HCT116 (cell line): ENCODE measurements at regions not wholly inside any gene's neighbourhood (a gene's known extent, or its start where the extent isn't known, plus 50 kb on each side); places are given as distances from the start of the nearest gene placed in this dataset.

Experiments
- ATAC-seq: fragments of 200-7000 bp; cut with Tn5 transposase; 2 replicates; pipeline ENCODE4 v1.9.1; 2020; ENCODE audit warnings: mild to moderate bottlenecking, moderate library complexity
- BruUV-seq: library from RNA; stranded (reverse); fragments of 400-500 nt; replicated peaks from 2 replicates; lab custom pipeline; 2021; lab: Mats Ljungman, UMichigan
- CTCF ChIA-PET: fragments of 300-600 bp; sonication (Branson Sonifier 250); formaldehyde crosslinking; loops from one replicate; lab custom pipeline; 2021; ENCODE audit warnings: antibody characterized with exemption; lab: Charles Lee
- POLR2A ChIA-PET: fragments of 300-600, 350-600 bp; sonication (Branson Sonifier 250); formaldehyde crosslinking; loops from one replicate; lab custom pipeline; 2021; ENCODE audit warnings: antibody characterized with exemption; lab: Charles Lee
- RAD21 ChIA-PET, 2 experiments: fragments of 300-600 bp; sonication (Branson Sonifier 250); formaldehyde crosslinking; loops; one replicate each; lab custom pipeline; 2023; ENCODE audit warnings: low total read pairs in 2 of 2; ENCODE audit not compliant: uncharacterized antibody in 2 of 2, unreplicated experiment in 2 of 2, low non-redundant PET in 1 of 2; lab: Charles Lee
- DNase-seq: peaks from one replicate; pipeline ENCODE4 v3.0.0-alpha.2; 2010; ENCODE audit warnings: low read depth, low spot score
- H2AFZ ChIP-seq: fragments of 200-600 bp; shearing (Covaris generic), sonication (generic); 2 replicates; pipeline ENCODE4 v1.6.1; 2017; ENCODE audit warnings: low read depth, mixed run types, mixed read lengths, antibody characterized with exemption, low read length; ENCODE audit not compliant: poor library complexity, severe bottlenecking
- H3K27ac ChIP-seq: 2 replicates; pipeline ENCODE4 v1.5.1; 2012; ENCODE audit warnings: low read depth, low read length
- H3K27me3 ChIP-seq: fragments of 200-600 bp; sonication (generic); 2 replicates; pipeline ENCODE4 v1.6.1; 2016; ENCODE audit warnings: mixed run types, low read length, mixed read lengths; ENCODE audit not compliant: insufficient read depth
- H3K36me3 ChIP-seq, 2 experiments: fragments of 200-500 bp in 1 of 2; fragments of 200-600 bp in 1 of 2; sonication (Bioruptor generic) in 1 of 2; sonication (generic) in 1 of 2; 2 replicates each; pipeline versions ENCODE4 v1.5.1 to v1.6.1; 2014 to 2016; ENCODE audit warnings: low read length in 2 of 2, inconsistent platforms in 1 of 2, mixed read lengths in 1 of 2, mixed run types in 1 of 2; ENCODE audit not compliant: insufficient read depth in 2 of 2, control insufficient read depth in 1 of 2
- H3K4me1 ChIP-seq, 2 experiments: fragments of 200-600 bp in 1 of 2; sonication (generic) in 1 of 2; 2 replicates each; pipeline versions ENCODE4 v1.5.1 to v1.6.1; 2012 to 2017; ENCODE audit warnings: low read length in 2 of 2, inconsistent platforms in 1 of 2, mild to moderate bottlenecking in 1 of 2, mixed read lengths in 1 of 2, mixed run types in 1 of 2, moderate library complexity in 1 of 2; ENCODE audit not compliant: insufficient read depth in 2 of 2, control insufficient read depth in 1 of 2
- H3K4me2 ChIP-seq: fragments of 200-600 bp; sonication (generic); 2 replicates; pipeline ENCODE4 v1.6.1; 2017; ENCODE audit warnings: mixed run types, low read length, mixed read lengths
- H3K4me3 ChIP-seq, 2 experiments: fragments of 200-600 bp in 1 of 2; sonication (generic) in 1 of 2; replicated peaks in 1 of 2; 2 replicates each; pipeline ENCODE4 v1.5.1; 2011 to 2016; ENCODE audit warnings: low read length in 2 of 2, control low read depth in 1 of 2, low read depth in 1 of 2, mild to moderate bottlenecking in 1 of 2, mixed read lengths in 1 of 2, mixed run types in 1 of 2
- H3K79me2 ChIP-seq: fragments of 200-600 bp; sonication (generic); 2 replicates; pipeline ENCODE4 v1.6.1; 2017; ENCODE audit warnings: mild to moderate bottlenecking, mixed run types, low read length, moderate library complexity, mixed read lengths; ENCODE audit not compliant: insufficient read depth
- H3K9ac ChIP-seq: fragments of 200-600 bp; sonication (generic); 2 replicates; pipeline ENCODE4 v1.6.1; 2016; ENCODE audit warnings: low read length, mixed read lengths
- H3K9me2 ChIP-seq: fragments of 200-600 bp; sonication (generic), shearing (Covaris generic); 2 replicates; pipeline ENCODE4 v1.6.1; 2017; ENCODE audit warnings: mixed run types, mild to moderate bottlenecking, moderate library complexity; ENCODE audit not compliant: insufficient read depth
- H3K9me3 ChIP-seq, 2 experiments: fragments of 200-500 bp in 1 of 2; fragments of 200-600 bp in 1 of 2; sonication (Bioruptor generic) in 1 of 2; sonication (generic) in 1 of 2; 2 replicates each; pipeline ENCODE4 v1.6.1; 2014 to 2017; ENCODE audit warnings: low read length in 2 of 2, mixed read lengths in 2 of 2, inconsistent platforms in 1 of 2, low read depth in 1 of 2, mild to moderate bottlenecking in 1 of 2, mixed run types in 1 of 2, moderate library complexity in 1 of 2; ENCODE audit not compliant: control insufficient read depth in 1 of 2, insufficient read depth in 1 of 2
- H4K20me1 ChIP-seq: fragments of 200-600 bp; sonication (generic), shearing (Covaris generic); 2 replicates; pipeline ENCODE4 v1.6.1; 2017; ENCODE audit warnings: mixed run types, mild to moderate bottlenecking, moderate library complexity; ENCODE audit not compliant: insufficient read depth
- CBX3 ChIP-seq: IDR thresholded peaks from 2 replicates; pipeline ENCODE4 v1.6.1; 2012; ENCODE audit warnings: low read depth
- CEBPB ChIP-seq: IDR thresholded peaks from 2 replicates; pipeline ENCODE4 v1.6.1; 2012; ENCODE audit warnings: low read depth
- EGR1 ChIP-seq: IDR thresholded peaks from 2 replicates; pipeline ENCODE4 v1.6.1; 2012; ENCODE audit warnings: low read depth
- ELF1 ChIP-seq: IDR thresholded peaks from 2 replicates; pipeline ENCODE4 v1.6.1; 2012; ENCODE audit warnings: low read depth, borderline replicate concordance
- EZH2 ChIP-seq: fragments of 200-600 bp; sonication (generic); IDR thresholded peaks from 2 replicates; pipeline ENCODE4 v1.6.1; 2017; ENCODE audit warnings: antibody characterized with exemption, mixed run types
- FOSL1 ChIP-seq: IDR thresholded peaks from 2 replicates; pipeline ENCODE4 v1.6.1; 2012; ENCODE audit warnings: low read depth
- POLR2A ChIP-seq: IDR thresholded peaks from 2 replicates; pipeline ENCODE4 v1.7.0; 2011; ENCODE audit warnings: borderline replicate concordance; ENCODE audit not compliant: insufficient read depth, insufficient read length; ENCODE audit errors: extremely low read depth
- POLR2AphosphoS5 ChIP-seq: IDR thresholded peaks from 2 replicates; pipeline ENCODE4 v1.6.1; 2011; ENCODE audit warnings: mild to moderate bottlenecking, low read depth, low read length, moderate library complexity
- RAD21 ChIP-seq: IDR thresholded peaks from 2 replicates; pipeline ENCODE4 v1.6.1; 2012; ENCODE audit warnings: low read depth, mild to moderate bottlenecking
- REST ChIP-seq: IDR thresholded peaks from 2 replicates; pipeline ENCODE4 v1.6.1; 2012; ENCODE audit warnings: low read depth
- SIN3A ChIP-seq: IDR thresholded peaks from 2 replicates; pipeline ENCODE4 v1.6.1; 2012; ENCODE audit warnings: low read depth
- SRF ChIP-seq: IDR thresholded peaks from 2 replicates; pipeline ENCODE4 v1.6.1; 2012; ENCODE audit warnings: low read depth
- TCF7L2 ChIP-seq: IDR thresholded peaks from 2 replicates; pipeline ENCODE4 v1.7.0; 2011; ENCODE audit warnings: borderline replicate concordance, inconsistent platforms; ENCODE audit not compliant: insufficient read depth, insufficient read length; ENCODE audit errors: extremely low read depth
- ZFX ChIP-seq: fragments of 450-650 bp; IDR thresholded peaks from 2 replicates; pipeline ENCODE4 v1.6.1; 2017
- ZNF274 ChIP-seq: fragments of 200-500 bp; sonication (Bioruptor generic); IDR thresholded peaks from 2 replicates; pipeline ENCODE4 v1.6.1; 2014; ENCODE audit warnings: mild to moderate bottlenecking, low read depth, low read length, inconsistent platforms
- intact Hi-C: fragments of 100-400 bp; cut with micrococcal nuclease; formaldehyde crosslinking; loops from 2 replicates; pipeline ENCODE4 v1.10.0; 2022
- TF ChIP-seq, protein P1 (sequence below): IDR thresholded peaks from 2 replicates; pipeline ENCODE4 v1.6.1; 2012
- TF ChIP-seq, protein P2 (sequence below): IDR thresholded peaks from 2 replicates; pipeline ENCODE4 v1.6.1; 2012
- TF ChIP-seq, protein P3 (sequence below): IDR thresholded peaks from 2 replicates; pipeline ENCODE4 v1.6.1; 2011; ENCODE audit warnings: mild to moderate bottlenecking, low read length, moderate library complexity; ENCODE audit not compliant: insufficient replicate concordance; ENCODE audit errors: extremely low read depth

GRCh38 chr16:85213926-85214675 is 101.8 kb upstream of the CIBAR2 start:
- no peaks in the 10 kb centered on the region for H3K9me3 ChIP-seq
- H3K27ac ChIP-seq = no peak overlapping the region
- no TSS peak for BruUV-seq
- ChIA-PET CTCF (no interaction called here), POLR2A (no interaction called here), RAD21 (no interaction called here)
- no peaks in the 10 kb centered on the region for H3K27me3 ChIP-seq
- no peaks in the 10 kb centered on the region for H3K36me3 ChIP-seq
- DNase-seq = no peak
- intact Hi-C loops = no loop called here
- H2AFZ ChIP-seq = no peak overlapping the region
- H3K9me2 ChIP-seq = no peaks in the 10 kb centered on the region
- TF ChIP-seq EZH2 = no peak
- TF ChIP-seq TCF7L2 = no peak
- TF ChIP-seq, protein P1, sequence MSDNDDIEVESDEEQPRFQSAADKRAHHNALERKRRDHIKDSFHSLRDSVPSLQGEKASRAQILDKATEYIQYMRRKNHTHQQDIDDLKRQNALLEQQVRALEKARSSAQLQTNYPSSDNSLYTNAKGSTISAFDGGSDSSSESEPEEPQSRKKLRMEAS = no peak
- TF ChIP-seq SRF = no peak
- no peak for TF ChIP-seq CEBPB
- no peak for TF ChIP-seq RAD21
- TF ChIP-seq FOSL1 = no peak
- TF ChIP-seq, protein P2, sequence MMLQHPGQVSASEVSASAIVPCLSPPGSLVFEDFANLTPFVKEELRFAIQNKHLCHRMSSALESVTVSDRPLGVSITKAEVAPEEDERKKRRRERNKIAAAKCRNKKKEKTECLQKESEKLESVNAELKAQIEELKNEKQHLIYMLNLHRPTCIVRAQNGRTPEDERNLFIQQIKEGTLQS = no peak
- TF ChIP-seq SIN3A = no peak
- no peak for TF ChIP-seq EGR1
- TF ChIP-seq CBX3 = no peak
- no peak for TF ChIP-seq ELF1
- no peak for TF ChIP-seq POLR2A
- no peak for TF ChIP-seq ZNF274
- TF ChIP-seq ZFX = no peak
- no peak for TF ChIP-seq POLR2AphosphoS5
- TF ChIP-seq, protein P3, sequence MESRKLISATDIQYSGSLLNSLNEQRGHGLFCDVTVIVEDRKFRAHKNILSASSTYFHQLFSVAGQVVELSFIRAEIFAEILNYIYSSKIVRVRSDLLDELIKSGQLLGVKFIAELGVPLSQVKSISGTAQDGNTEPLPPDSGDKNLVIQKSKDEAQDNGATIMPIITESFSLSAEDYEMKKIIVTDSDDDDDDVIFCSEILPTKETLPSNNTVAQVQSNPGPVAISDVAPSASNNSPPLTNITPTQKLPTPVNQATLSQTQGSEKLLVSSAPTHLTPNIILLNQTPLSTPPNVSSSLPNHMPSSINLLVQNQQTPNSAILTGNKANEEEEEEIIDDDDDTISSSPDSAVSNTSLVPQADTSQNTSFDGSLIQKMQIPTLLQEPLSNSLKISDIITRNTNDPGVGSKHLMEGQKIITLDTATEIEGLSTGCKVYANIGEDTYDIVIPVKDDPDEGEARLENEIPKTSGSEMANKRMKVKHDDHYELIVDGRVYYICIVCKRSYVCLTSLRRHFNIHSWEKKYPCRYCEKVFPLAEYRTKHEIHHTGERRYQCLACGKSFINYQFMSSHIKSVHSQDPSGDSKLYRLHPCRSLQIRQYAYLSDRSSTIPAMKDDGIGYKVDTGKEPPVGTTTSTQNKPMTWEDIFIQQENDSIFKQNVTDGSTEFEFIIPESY = no peak
- TF ChIP-seq REST = no peak
- H3K4me1 ChIP-seq = peaks cover 7 to 35% of the 10 kb centered on the region in 2 experiments; a peak in 3 of 4 replicates
- H3K79me2 ChIP-seq = peaks cover 1% of the 10 kb centered on the region; the same call in 1 of the 2 replicates
- H3K4me3 ChIP-seq = no peak overlapping the region
- ATAC-seq = no peak
- no peak overlapping the region for H3K4me2 ChIP-seq
- no peaks in the 10 kb centered on the region; the same call in 1 of the 2 replicates for H4K20me1 ChIP-seq
- H3K9ac ChIP-seq = no peak overlapping the region
